HG03378 (cell line): ENCODE measurements at regions not wholly inside any gene's neighbourhood (a gene's known extent, or its start where the extent isn't known, plus 50 kb on each side); places are given as distances from the start of the nearest gene placed in this dataset.

Experiments used
- ATAC-seq: cut with Tn5 transposase; IDR thresholded peaks from one replicate; pipeline ENCODE4 v1.9.1; 2021; ENCODE audit warnings: mild to moderate bottlenecking, moderate library complexity; ENCODE audit not compliant: unreplicated experiment

- ATAC-seq: no peak
These were observed 440.0 kb upstream of the MPDZ start for GRCh38 chr9:13719446-13719845.

GRCh38 chr9:13718539-13718938, 439.0 kb upstream of the MPDZ start:
- no peak for ATAC-seq

GRCh38 chr9:13718086-13718485, 438.6 kb upstream of the MPDZ start:
- ATAC-seq: no peak

GRCh38 chr9:13717322-13718054, 438.0 kb upstream of the MPDZ start:
- no peak for ATAC-seq

- ATAC-seq: no peak
These were observed 437.3 kb upstream of the MPDZ start for GRCh38 chr9:13716601-13717321.

GRCh38 chr9:13716090-13716489, 436.6 kb upstream of the MPDZ start:
- ATAC-seq: no peak

GRCh38 chr9:13715430-13715829, 435.9 kb upstream of the MPDZ start:
- ATAC-seq: no peak

GRCh38 chr9:13707612-13708576, 428.4 kb upstream of the MPDZ start:
- ATAC-seq: no peak

- no peak for ATAC-seq
These were observed 426.4 kb upstream of the MPDZ start for GRCh38 chr9:13705918-13706317.

- ATAC-seq: no peak
These were observed 425.9 kb upstream of the MPDZ start for GRCh38 chr9:13705373-13705772.

- ATAC-seq: no peak
These were observed 411.1 kb upstream of the MPDZ start for GRCh38 chr9:13690595-13690994.

- ATAC-seq: no peak
These were observed 410.4 kb upstream of the MPDZ start for GRCh38 chr9:13689925-13690324.

- no peak for ATAC-seq
These were observed 409.6 kb upstream of the MPDZ start for GRCh38 chr9:13688990-13689600.

GRCh38 chr9:13688223-13688989, 408.9 kb upstream of the MPDZ start:
- ATAC-seq: no peak

- no peak for ATAC-seq
These were observed 405.2 kb upstream of the MPDZ start for GRCh38 chr9:13684656-13685055.

GRCh38 chr9:13677801-13678200, 398.3 kb upstream of the MPDZ start:
- no peak for ATAC-seq

GRCh38 chr9:13675638-13676000, 396.1 kb upstream of the MPDZ start:
- no peak for ATAC-seq

- ATAC-seq: no peak
These were observed 395.6 kb upstream of the MPDZ start for GRCh38 chr9:13674926-13675637.

- no peak for ATAC-seq
These were observed 393.9 kb upstream of the MPDZ start for GRCh38 chr9:13673348-13673747.
